HG03135 (cell line): ENCODE measurements at regions not wholly inside any gene's neighbourhood (a gene's known extent, or its start where the extent isn't known, plus 50 kb on each side); places are given as distances from the start of the nearest gene placed in this dataset.
"Not testable (repeated sequence)": the region's sequence is repeated elsewhere in the genome, so short reads cannot be mapped to it uniquely, and the experiment has no call there.

ENCODE experiments used
- ATAC-seq: cut with Tn5 transposase; IDR thresholded peaks from one replicate; pipeline ENCODE4 v1.9.1; 2021; ENCODE audit warnings: mild to moderate bottlenecking, moderate library complexity; ENCODE audit not compliant: unreplicated experiment

GRCh38 chr3:157589211-157589610 is 86.0 kb upstream of the VEPH1 start:
- ATAC-seq = no peak

- ATAC-seq = no peak
These were observed 85.3 kb upstream of the VEPH1 start for GRCh38 chr3:157588386-157589060.

GRCh38 chr3:157586293-157586692 is 83.1 kb upstream of the VEPH1 start:
- ATAC-seq = no peak

- ATAC-seq = no peak
These were observed 82.2 kb upstream of the VEPH1 start for GRCh38 chr3:157585386-157585785.

- no peak for ATAC-seq
These were observed 79.4 kb upstream of the VEPH1 start for GRCh38 chr3:157582637-157582973.

- ATAC-seq = not testable (repeated sequence)
These were observed 78.9 kb upstream of the VEPH1 start for GRCh38 chr3:157581956-157582636.

- ATAC-seq = no peak
These were observed 78.2 kb upstream of the VEPH1 start for GRCh38 chr3:157581371-157581770.

- ATAC-seq = no peak
These were observed 75.0 kb upstream of the VEPH1 start for GRCh38 chr3:157578181-157578580.

GRCh38 chr3:157574531-157574930 is 71.3 kb upstream of the VEPH1 start:
- no peak for ATAC-seq

GRCh38 chr3:157573780-157574378 is 70.7 kb upstream of the VEPH1 start:
- ATAC-seq = no peak

- ATAC-seq = no peak
These were observed 70.1 kb upstream of the VEPH1 start for GRCh38 chr3:157573281-157573680.

GRCh38 chr3:157572559-157573270 is 69.5 kb upstream of the VEPH1 start:
- ATAC-seq = peak; percentile 73

GRCh38 chr3:157566596-157566995 is 63.4 kb upstream of the VEPH1 start:
- no peak for ATAC-seq

GRCh38 chr3:157559401-157559800 is 56.2 kb upstream of the VEPH1 start:
- no peak for ATAC-seq
